ENCODE measurements at regions not wholly inside any gene's neighbourhood (a gene's known extent, or its start where the extent isn't known, plus 50 kb on each side); places are given as distances from the start of the nearest gene placed in this dataset.

- TF ChIP-seq, protein P1, sequence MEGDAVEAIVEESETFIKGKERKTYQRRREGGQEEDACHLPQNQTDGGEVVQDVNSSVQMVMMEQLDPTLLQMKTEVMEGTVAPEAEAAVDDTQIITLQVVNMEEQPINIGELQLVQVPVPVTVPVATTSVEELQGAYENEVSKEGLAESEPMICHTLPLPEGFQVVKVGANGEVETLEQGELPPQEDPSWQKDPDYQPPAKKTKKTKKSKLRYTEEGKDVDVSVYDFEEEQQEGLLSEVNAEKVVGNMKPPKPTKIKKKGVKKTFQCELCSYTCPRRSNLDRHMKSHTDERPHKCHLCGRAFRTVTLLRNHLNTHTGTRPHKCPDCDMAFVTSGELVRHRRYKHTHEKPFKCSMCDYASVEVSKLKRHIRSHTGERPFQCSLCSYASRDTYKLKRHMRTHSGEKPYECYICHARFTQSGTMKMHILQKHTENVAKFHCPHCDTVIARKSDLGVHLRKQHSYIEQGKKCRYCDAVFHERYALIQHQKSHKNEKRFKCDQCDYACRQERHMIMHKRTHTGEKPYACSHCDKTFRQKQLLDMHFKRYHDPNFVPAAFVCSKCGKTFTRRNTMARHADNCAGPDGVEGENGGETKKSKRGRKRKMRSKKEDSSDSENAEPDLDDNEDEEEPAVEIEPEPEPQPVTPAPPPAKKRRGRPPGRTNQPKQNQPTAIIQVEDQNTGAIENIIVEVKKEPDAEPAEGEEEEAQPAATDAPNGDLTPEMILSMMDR (conservative IDR thresholded peaks at IDR 0.05; ENCODE audit: low read depth in 2 of 2): no peak
- TF ChIP-seq REST (IDR thresholded peaks at IDR 0.05; ENCODE audit: unreplicated experiment) (no peak), EZH2phosphoT487 (IDR thresholded peaks at IDR 0.05; ENCODE audit: unreplicated experiment) (no peak), EZH2 (IDR thresholded peaks at IDR 0.05; ENCODE audit: low read depth, unreplicated experiment) (no peak), POLR2AphosphoS5 (IDR thresholded peaks at IDR 0.05; ENCODE audit: low read depth) (no peak), JUNB (IDR thresholded peaks at IDR 0.05; ENCODE audit: unreplicated experiment) (no peak), ZNF331 (CRISPR knock-in tag; IDR thresholded peaks at IDR 0.05; ENCODE audit: low read depth) (no peak)
These were observed 169.2 kb downstream of the SHOX start for GRCh38 chrX:799808-800207.

Data from GM23338 (cell line).